K562 (cell line): ENCODE measurements at regions not wholly inside any gene's neighbourhood (a gene's known extent, or its start where the extent isn't known, plus 50 kb on each side); places are given as distances from the start of the nearest gene placed in this dataset.

Experiments used
- ATAC-seq: fragments of 200-7000 bp; cut with Tn5 transposase; 3 replicates; pipeline ENCODE4 v1.9.1; 2020; ENCODE audit warnings: moderate library complexity
- BruUV-seq: library from RNA; stranded (reverse); fragments of 400-500 nt; replicated peaks from 2 replicates; lab custom pipeline; 2021; lab: Mats Ljungman, UMichigan
- CTCF ChIA-PET: fragments of 300-600 bp; formaldehyde crosslinking; extraction: SDS; loops from one replicate; lab custom pipeline; 2021; ENCODE audit warnings: low intra/inter-chr PET ratio; lab: Yijun Ruan, JAX
- POLR2A ChIA-PET: fragments of 300-600, 350-650 bp; sonication (Branson Sonifier 250); formaldehyde crosslinking; extraction: SDS; loops from one replicate; lab custom pipeline; 2021; ENCODE audit warnings: antibody characterized with exemption, inconsistent platforms; lab: Yijun Ruan, JAX
- DNase-seq, 4 experiments: peaks; one replicate each; pipeline versions ENCODE4 v3.0.0 to v3.0.0-alpha.2; 2011 to 2018; ENCODE audit warnings: low spot score in 3 of 4, mixed read lengths in 3 of 4; ENCODE audit errors: extremely low read depth in 1 of 4
- FAIRE-seq: peaks from 2 replicates; lab custom pipeline; 2011; peaks lifted over from hg19 to GRCh38; lab: Jason Lieb, UNC
- H2AFZ ChIP-seq: 2 replicates; pipeline ENCODE4 v1.6.0; 2011; ENCODE audit warnings: low read depth, low read length, control low read depth, inconsistent platforms
- H3K27ac ChIP-seq: fragments of 200-600 bp; 3 replicates; pipeline ENCODE4 v1.8.0; 2011; ENCODE audit warnings: low read depth, mild to moderate bottlenecking, control low read depth, inconsistent platforms, low read length, moderate library complexity, mixed read lengths; ENCODE audit errors: extremely low read depth
- H3K27me3 ChIP-seq, 2 experiments: fragments of 300-600 bp in 1 of 2; 2 replicates in 1 of 2; 3 replicates in 1 of 2; pipeline versions ENCODE4 v1.6.0 to v1.8.0; 2011; ENCODE audit warnings: inconsistent platforms in 2 of 2, low read length in 2 of 2, mild to moderate bottlenecking in 1 of 2, mixed read lengths in 1 of 2, moderate library complexity in 1 of 2; ENCODE audit not compliant: control insufficient read depth in 2 of 2, insufficient read depth in 2 of 2
- H3K36me3 ChIP-seq: fragments of 300-600 bp; 3 replicates; pipeline ENCODE4 v1.8.0; 2011; ENCODE audit warnings: mild to moderate bottlenecking, low read length, inconsistent platforms; ENCODE audit not compliant: control insufficient read depth, insufficient read depth
- H3K4me1 ChIP-seq, 2 experiments: fragments of 200-600 bp in 1 of 2; replicated peaks in 1 of 2; 2 replicates in 1 of 2; 3 replicates in 1 of 2; pipeline versions ENCODE4 v1.5.1 to v1.8.0; 2011; ENCODE audit warnings: inconsistent platforms in 2 of 2, low read length in 2 of 2, mild to moderate bottlenecking in 1 of 2, mixed read lengths in 1 of 2, moderate library complexity in 1 of 2; ENCODE audit not compliant: control insufficient read depth in 2 of 2, insufficient read depth in 2 of 2
- H3K4me2 ChIP-seq: 2 replicates; pipeline ENCODE4 v1.6.1; 2011; ENCODE audit warnings: low read length, control low read depth, inconsistent platforms, mixed read lengths; ENCODE audit not compliant: insufficient read depth
- H3K4me3 ChIP-seq: fragments of 200-600 bp; sonication (generic), shearing (Covaris generic); 2 replicates; pipeline ENCODE4 v1.5.1; 2016; ENCODE audit warnings: control low read depth, inconsistent platforms
- H3K79me2 ChIP-seq: fragments of 200-600 bp; 3 replicates; pipeline ENCODE4 v1.8.0; 2011; ENCODE audit warnings: low read length, inconsistent platforms; ENCODE audit not compliant: control insufficient read depth, insufficient read depth
- H3K9ac ChIP-seq, 2 experiments: 2 replicates each; pipeline versions ENCODE4 v1.6.0 to v1.6.1; 2011; ENCODE audit warnings: low read depth in 2 of 2, low read length in 2 of 2, control low read depth in 1 of 2, inconsistent platforms in 1 of 2, mild to moderate bottlenecking in 1 of 2, mixed read lengths in 1 of 2; ENCODE audit not compliant: insufficient read depth in 1 of 2
- H3K9me1 ChIP-seq: one replicate; pipeline ENCODE4 v1.6.0; 2011; ENCODE audit warnings: inconsistent platforms, mild to moderate bottlenecking, low read length, moderate library complexity; ENCODE audit not compliant: control insufficient read depth, insufficient read depth
- H3K9me3 ChIP-seq: replicated peaks from 2 replicates; pipeline ENCODE4 v1.5.1; 2011; ENCODE audit warnings: low read depth, low read length, inconsistent platforms; ENCODE audit not compliant: control insufficient read depth, insufficient read depth
- H4K20me1 ChIP-seq: replicated peaks from 2 replicates; pipeline ENCODE4 v1.6.1; 2011; ENCODE audit warnings: low read length, inconsistent platforms, mixed read lengths; ENCODE audit not compliant: control insufficient read depth, insufficient read depth
- NR2C2 ChIP-seq, 2 experiments: fragments of 200-800 bp in 1 of 2; sonication (Bioruptor generic) in 1 of 2; sonication (generic) in 1 of 2; formaldehyde crosslinking in 1 of 2; IDR thresholded peaks; 2 replicates each; pipeline versions ENCODE4 v1.6.1 to v1.8.0; 2016 to 2022; ENCODE audit warnings: mild to moderate bottlenecking in 1 of 2, missing compliant biosample characterization in 1 of 2, missing genetic modification characterization in 1 of 2, missing genetic modification reagents in 1 of 2
- PHF21A ChIP-seq: fragments of 450-650 bp; IDR thresholded peaks from 2 replicates; pipeline ENCODE4 v1.6.1; 2017; ENCODE audit warnings: low read depth, borderline replicate concordance
- POLR2A ChIP-seq: fragments of 450-650 bp; conservative IDR thresholded peaks from 2 replicates; pipeline ENCODE4 v1.6.1; 2016
- ZNF175 ChIP-seq: fragments of 200-800 bp; sonication (Bioruptor generic); IDR thresholded peaks from 2 replicates; pipeline ENCODE4 v1.6.1; 2016; ENCODE audit warnings: low read depth, mild to moderate bottlenecking, missing genetic modification characterization, missing compliant biosample characterization
- WGBS: fragments of 100-300 bp; shearing (Covaris generic); methylation state at CpG from one replicate; pipeline ENCODE4 v1.1.6; 2016; ENCODE audit warnings: low coverage, mixed read lengths; ENCODE audit not compliant: insufficient coverage; ENCODE audit errors: missing lambda C conversion rate; 5-methylcytosine and 5-hydroxymethylcytosine counted together
- in situ Hi-C: fragments of 300-500 bp; cut with MboI; formaldehyde crosslinking; loops from 4 replicates; pipeline ENCODE4 v1.15.0; 2018; ENCODE audit warnings: inconsistent platforms, mixed read lengths
- intact Hi-C: fragments of 100-400 bp; cut with micrococcal nuclease; formaldehyde crosslinking; loops from 2 replicates; pipeline ENCODE4 v1.14.2; 2022
- TF ChIP-seq, protein P1 (sequence below): sonication (generic); formaldehyde crosslinking; IDR thresholded peaks from 2 replicates; pipeline ENCODE4 v1.9.0; 2022; ENCODE audit warnings: mild to moderate bottlenecking, missing genetic modification reagents

DNA sequence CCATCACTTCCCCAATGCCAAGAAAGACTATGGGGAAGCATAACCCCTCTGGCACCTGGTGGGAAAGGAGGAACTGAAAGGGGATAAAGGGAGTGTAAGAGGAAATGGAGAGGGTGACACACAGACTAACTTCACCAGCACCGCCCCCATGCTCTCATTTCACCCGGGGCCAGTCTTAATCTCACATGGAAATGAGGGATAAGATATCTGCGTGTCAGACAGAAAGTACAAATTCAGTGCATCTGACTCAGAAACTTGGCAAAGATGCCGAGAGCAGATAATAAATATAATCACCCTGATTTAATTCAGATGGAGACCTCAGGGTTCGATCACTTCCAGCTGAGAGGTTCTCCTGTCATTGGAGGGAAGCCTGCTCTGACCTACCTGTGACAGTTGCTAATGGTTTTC, 191.6 kb downstream of the DUSP6 start (continued):
- TF ChIP-seq ZNF175 (CRISPR knock-in tag), result 0 out of 2 replicates have a peak, but pooled peaks have one; percentile 22
- no peak for TF ChIP-seq PHF21A
- TF ChIP-seq, protein P1, sequence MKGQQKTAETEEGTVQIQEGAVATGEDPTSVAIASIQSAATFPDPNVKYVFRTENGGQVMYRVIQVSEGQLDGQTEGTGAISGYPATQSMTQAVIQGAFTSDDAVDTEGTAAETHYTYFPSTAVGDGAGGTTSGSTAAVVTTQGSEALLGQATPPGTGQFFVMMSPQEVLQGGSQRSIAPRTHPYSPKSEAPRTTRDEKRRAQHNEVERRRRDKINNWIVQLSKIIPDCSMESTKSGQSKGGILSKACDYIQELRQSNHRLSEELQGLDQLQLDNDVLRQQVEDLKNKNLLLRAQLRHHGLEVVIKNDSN (CRISPR knock-in tag), result no peak

DNA sequence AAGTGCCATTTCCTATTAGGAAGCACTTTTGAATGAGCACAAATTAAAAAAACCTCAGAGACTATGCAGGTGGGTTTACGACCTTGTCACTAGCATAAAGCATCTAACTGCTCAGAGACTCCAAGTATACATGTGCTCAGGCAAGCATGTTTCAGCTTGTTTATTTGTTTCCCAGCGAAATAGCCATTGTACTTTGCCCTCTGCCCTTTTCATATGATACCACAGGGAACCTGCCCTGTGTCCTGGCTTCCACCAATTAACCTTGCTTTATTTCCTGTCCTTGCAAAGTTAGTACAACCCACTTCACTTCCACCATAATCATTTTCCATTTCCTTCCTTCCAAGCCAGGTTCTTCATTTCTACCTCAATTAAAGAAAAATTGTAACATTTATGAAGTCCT, 194.9 kb downstream of the DUSP6 start:
- Histone ChIP-seq H3K9ac (no peak overlapping the region), H3K9me1 (no peaks in the 10 kb centered on the region), H4K20me1 (no peaks in the 10 kb centered on the region), H3K27ac (no peak overlapping the region), H3K4me1 (no peaks in the 10 kb centered on the region; a peak in 1 of 5 replicates), H3K4me3 (no peak overlapping the region), H2AFZ (no peak overlapping the region), H3K79me2 (no peaks in the 10 kb centered on the region), H3K4me2 (no peak overlapping the region), H3K36me3 (no peaks in the 10 kb centered on the region), H3K27me3 (no peaks in the 10 kb centered on the region), H3K9me3 (no peaks in the 10 kb centered on the region)
- ATAC-seq (no peak), FAIRE-seq (no peak), DNase-seq (no peak)
- intact Hi-C loops, result no loop called here
- CTCF ChIA-PET, result no interaction called here
- 6% methylated on average over 2 of the region's 2 CpGs for WGBS
- no TSS peak for BruUV-seq
- TF ChIP-seq NR2C2 (CRISPR knock-in tag; IDR thresholded peaks at IDR 0.05) (no peak), NR2C2 (tag; IDR thresholded peaks at IDR 0.05) (peak; percentile 15; the same call in 1 of the 2 replicates), POLR2A (no peak)
- POLR2A ChIA-PET, result no interaction called here
- in situ Hi-C loops, result no loop called here
